ENCODE measurements at regions not wholly inside any gene's neighbourhood (a gene's known extent, or its start where the extent isn't known, plus 50 kb on each side); places are given as distances from the start of the nearest gene placed in this dataset.
"Not testable (repeated sequence)": the region's sequence is repeated elsewhere in the genome, so short reads cannot be mapped to it uniquely, and the experiment has no call there.

DNA sequence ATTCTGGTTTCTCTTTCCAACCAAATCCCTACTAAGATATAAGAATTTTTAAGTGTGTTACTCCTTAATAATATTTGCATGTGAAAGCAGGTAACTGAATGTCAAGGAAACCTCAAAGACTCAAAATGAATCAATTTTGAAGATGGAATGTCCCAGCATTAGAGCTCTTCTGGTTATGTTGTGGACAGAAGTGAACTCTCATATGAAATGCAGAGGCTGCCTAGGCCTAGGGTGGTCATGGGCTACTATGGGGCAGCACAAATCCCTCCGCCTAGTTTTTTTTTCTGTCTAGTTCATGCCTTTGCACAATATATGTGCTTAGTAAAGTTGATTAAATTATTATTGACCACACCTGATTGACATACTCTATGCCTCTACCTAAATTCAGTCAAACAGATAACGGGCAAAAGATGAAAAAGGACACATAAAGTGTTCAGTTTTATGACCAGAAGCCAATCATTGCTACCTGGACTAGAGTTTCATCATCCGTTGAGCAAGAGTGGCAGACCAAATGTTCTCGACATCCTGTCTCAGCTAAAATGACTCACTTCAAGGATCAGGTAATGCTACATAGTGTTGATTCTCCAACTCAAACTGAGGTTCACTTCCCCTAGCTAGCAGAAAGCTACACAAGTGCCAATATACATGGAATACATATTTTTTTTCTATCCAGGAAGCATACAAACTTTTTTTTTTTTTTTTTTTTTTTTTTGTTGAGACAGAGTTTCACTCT, 1211.4 kb downstream of the VRK1 start:
- Histone ChIP-seq H3K9me3 (no peaks in the 10 kb centered on the region), H3K4me3 (no peak overlapping the region), H3K27ac (no peak overlapping the region), H3K4me1 (no peaks in the 10 kb centered on the region), H3K27me3 (ENCODE audit: insufficient read depth in 3 of 3, low read length in 2 of 3) (no peaks in the 10 kb centered on the region), H3K36me3 (ENCODE audit: insufficient read depth in 1 of 2, low read depth in 1 of 2) (no peaks in the 10 kb centered on the region)
- ATAC-seq (no peak), DNase-seq (no peak)
- TF ChIP-seq, protein P1, sequence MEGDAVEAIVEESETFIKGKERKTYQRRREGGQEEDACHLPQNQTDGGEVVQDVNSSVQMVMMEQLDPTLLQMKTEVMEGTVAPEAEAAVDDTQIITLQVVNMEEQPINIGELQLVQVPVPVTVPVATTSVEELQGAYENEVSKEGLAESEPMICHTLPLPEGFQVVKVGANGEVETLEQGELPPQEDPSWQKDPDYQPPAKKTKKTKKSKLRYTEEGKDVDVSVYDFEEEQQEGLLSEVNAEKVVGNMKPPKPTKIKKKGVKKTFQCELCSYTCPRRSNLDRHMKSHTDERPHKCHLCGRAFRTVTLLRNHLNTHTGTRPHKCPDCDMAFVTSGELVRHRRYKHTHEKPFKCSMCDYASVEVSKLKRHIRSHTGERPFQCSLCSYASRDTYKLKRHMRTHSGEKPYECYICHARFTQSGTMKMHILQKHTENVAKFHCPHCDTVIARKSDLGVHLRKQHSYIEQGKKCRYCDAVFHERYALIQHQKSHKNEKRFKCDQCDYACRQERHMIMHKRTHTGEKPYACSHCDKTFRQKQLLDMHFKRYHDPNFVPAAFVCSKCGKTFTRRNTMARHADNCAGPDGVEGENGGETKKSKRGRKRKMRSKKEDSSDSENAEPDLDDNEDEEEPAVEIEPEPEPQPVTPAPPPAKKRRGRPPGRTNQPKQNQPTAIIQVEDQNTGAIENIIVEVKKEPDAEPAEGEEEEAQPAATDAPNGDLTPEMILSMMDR (IDR thresholded peaks at IDR 0.05) = no peak
- intact Hi-C loops (cut with DNase I) = loop anchor here in 1 of 2 donors (10.0 kb wide), 1 partner anchor 734 kb away; no protein-coding TSS in a partner anchor
- WGBS, 3 donors = 81 to 91% (median 89%) methylated on average over 4 of the region's 4 CpGs

DNA sequence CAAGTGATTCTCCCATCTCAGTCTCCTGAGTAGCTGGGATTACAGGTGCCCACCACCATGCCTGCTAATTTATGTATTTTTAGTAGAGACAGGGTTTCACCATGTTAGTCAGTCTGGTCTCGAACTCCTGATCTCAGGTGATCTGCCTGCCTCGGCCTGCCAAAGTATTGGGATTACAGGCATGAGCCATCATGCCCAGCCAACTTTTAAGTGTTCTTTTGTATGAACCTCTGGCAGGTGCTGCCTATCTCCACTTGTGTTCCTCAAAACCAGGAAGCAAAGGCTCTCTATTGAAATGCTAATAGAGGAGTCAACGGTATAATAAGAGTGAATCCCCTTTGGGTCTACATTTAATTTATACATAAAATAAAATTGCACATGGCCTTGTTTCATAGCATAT, 1212.0 kb downstream of the VRK1 start:
- H3K36me3 ChIP-seq (ENCODE audit: insufficient read depth in 1 of 2, low read depth in 1 of 2); H3K27me3 ChIP-seq (ENCODE audit: insufficient read depth in 3 of 3, low read length in 2 of 3); DNase-seq; H3K9me3 ChIP-seq; H3K4me3 ChIP-seq; ATAC-seq; H3K4me1 ChIP-seq; H3K27ac ChIP-seq: not testable (repeated sequence)
- intact Hi-C loops (cut with DNase I) = loop anchor here in 1 of 2 donors (10.0 kb wide), 1 partner anchor 734 kb away; no protein-coding TSS in a partner anchor
- 82 to 90% (median 86%) methylated on average over 3 of the region's 3 CpGs for WGBS, 3 donors

GRCh38 chr14:98010784-98011183, 1213.6 kb downstream of the VRK1 start:
- 58 to 74% (median 70%) methylated on average over 2 of the region's 2 CpGs for WGBS, 3 donors
- Histone ChIP-seq H3K9me3 (no peaks in the 10 kb centered on the region), H3K4me3 (no peak overlapping the region), H3K4me1 (no peaks in the 10 kb centered on the region), H3K27ac (no peak overlapping the region), H3K27me3 (ENCODE audit: insufficient read depth in 3 of 3, low read length in 2 of 3) (no peaks in the 10 kb centered on the region), H3K36me3 (ENCODE audit: insufficient read depth in 1 of 2, low read depth in 1 of 2) (no peaks in the 10 kb centered on the region)
- ATAC-seq (no peak), DNase-seq (no peak)
- intact Hi-C loops (cut with DNase I) = no loop called here
- TF ChIP-seq, protein P1 (IDR thresholded peaks at IDR 0.05) = no peak

DNA sequence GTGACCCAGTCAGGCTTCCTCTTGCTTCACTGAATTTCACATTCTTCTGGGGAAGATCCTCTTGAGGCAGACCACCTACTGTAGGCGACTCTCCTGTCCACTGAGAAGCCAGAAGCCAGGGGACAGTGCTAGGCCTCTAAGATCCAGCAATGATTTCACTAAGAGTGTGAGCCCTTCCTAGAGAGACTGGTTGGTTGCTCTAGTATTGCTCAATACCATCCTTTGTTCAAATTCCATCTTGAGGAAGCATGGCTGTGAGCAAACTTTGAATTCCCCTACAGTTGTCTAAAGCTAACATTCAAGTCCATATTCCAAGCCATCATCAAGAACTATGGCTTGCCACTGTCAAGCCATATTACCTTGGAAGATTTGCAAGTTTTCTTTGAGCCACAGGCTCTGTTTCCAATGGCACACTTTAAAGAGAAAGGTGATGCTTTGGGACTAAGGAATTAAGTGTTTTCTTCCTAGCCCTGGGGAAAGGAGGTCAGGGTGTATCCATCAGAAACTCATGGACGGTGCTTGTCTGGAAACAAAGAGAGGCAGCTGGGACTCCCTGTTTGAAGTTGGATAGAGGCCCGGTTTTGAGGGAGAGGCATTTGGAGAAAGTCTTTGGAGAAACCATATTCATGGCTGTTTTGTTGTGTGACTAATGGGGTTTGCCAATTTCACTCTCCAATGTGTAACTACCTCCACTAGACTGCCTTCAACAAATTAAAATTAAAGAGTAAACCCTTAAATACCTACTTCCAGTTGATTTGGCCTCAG, 1217.9 kb downstream of the VRK1 start:
- no peak for ATAC-seq
- TF ChIP-seq, protein P1 (IDR thresholded peaks at IDR 0.05) = no peak
- peaks cover 0 to 3% (median 0%) of the 10 kb centered on the region in 3 donors for H3K27me3 ChIP-seq (ENCODE audit: insufficient read depth in 3 of 3, low read length in 2 of 3)
- H3K4me1 ChIP-seq = no peaks in the 10 kb centered on the region
- 47 to 56% (median 47%) methylated on average over 3 of the region's 3 CpGs for WGBS, 3 donors
- no peak overlapping the region for H3K27ac ChIP-seq
- H3K9me3 ChIP-seq = no peaks in the 10 kb centered on the region
- no peak for DNase-seq
- H3K4me3 ChIP-seq = no peak overlapping the region
- intact Hi-C loops (cut with DNase I) = no loop called here
- no peaks in the 10 kb centered on the region for H3K36me3 ChIP-seq (ENCODE audit: insufficient read depth in 1 of 2, low read depth in 1 of 2)

DNA sequence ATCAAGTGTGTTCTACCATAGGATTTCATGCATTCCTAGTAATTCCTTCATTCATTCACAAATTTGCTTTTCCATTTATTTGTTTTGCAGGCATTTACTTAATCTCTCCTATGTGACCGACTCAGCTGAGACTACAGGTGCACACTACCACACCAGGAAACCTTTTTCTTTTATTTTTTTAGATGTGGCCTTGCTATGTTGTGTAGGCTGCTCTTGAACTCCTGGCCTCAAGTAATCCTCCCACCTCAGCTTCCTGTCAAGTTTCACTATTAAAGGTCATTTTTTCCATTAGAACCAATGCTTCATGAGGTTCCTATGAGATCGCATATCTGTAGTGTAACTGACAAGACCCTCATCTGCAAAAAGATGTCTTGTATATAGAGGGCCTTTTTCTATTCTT, 1218.7 kb downstream of the VRK1 start:
- no peaks in the 10 kb centered on the region for H3K36me3 ChIP-seq (ENCODE audit: insufficient read depth in 1 of 2, low read depth in 1 of 2)

More for the DNA sequence above, 1218.7 kb downstream of the VRK1 start:
- Histone ChIP-seq H3K9me3 (no peaks in the 10 kb centered on the region), H3K4me1 (no peaks in the 10 kb centered on the region), H3K27me3 (ENCODE audit: insufficient read depth in 3 of 3, low read length in 2 of 3) (peaks cover 0 to 3% (median 0%) of the 10 kb centered on the region in 3 donors), H3K27ac (no peak overlapping the region), H3K4me3 (no peak overlapping the region)
- WGBS, 3 donors = 48 to 71% (median 49%) methylated on average over 2 of the region's 2 CpGs
- ATAC-seq = no peak
- intact Hi-C loops (cut with DNase I) = no loop called here
- no peak for DNase-seq
- TF ChIP-seq, protein P1 (IDR thresholded peaks at IDR 0.05) = no peak

All from psoas muscle (tissue), 7 donors.